SK-N-SH (cell line): ENCODE measurements at regions not wholly inside any gene's neighbourhood (a gene's known extent, or its start where the extent isn't known, plus 50 kb on each side); places are given as distances from the start of the nearest gene placed in this dataset.

Source experiments
- CTCF ChIA-PET: fragments of 300-600, 350-600 bp; formaldehyde crosslinking; extraction: SDS; loops from one replicate; lab custom pipeline; 2021; lab: Yijun Ruan, JAX
- POLR2A ChIA-PET: fragments of 350-600 bp; sonication (Branson Sonifier 250); formaldehyde crosslinking; extraction: SDS; loops from one replicate; lab custom pipeline; 2020; ENCODE audit warnings: antibody characterized with exemption, inconsistent platforms; lab: Yijun Ruan, JAX
- DNase-seq: peaks from one replicate; pipeline ENCODE4 v3.0.0; 2012
- H2AFZ ChIP-seq: fragments of 200-600 bp; sonication (generic); 2 replicates; pipeline ENCODE4 v1.8.1; 2016; ENCODE audit warnings: antibody characterized with exemption, mild to moderate bottlenecking, low read depth
- H3F3A ChIP-seq: fragments of 200-600 bp; sonication (generic); replicated peaks from 2 replicates; pipeline ENCODE3; 2016; ENCODE audit warnings: antibody characterized with exemption, mild to moderate bottlenecking; ENCODE audit not compliant: insufficient read depth
- H3K27ac ChIP-seq, 2 experiments: fragments of 200-500 bp in 1 of 2; fragments of 200-600 bp in 1 of 2; sonication (Bioruptor generic) in 1 of 2; sonication (generic), shearing (Covaris generic) in 1 of 2; 2 replicates each; pipeline versions ENCODE4 v1.5.1 to v1.6.1; 2014 to 2016; ENCODE audit warnings: low read depth in 2 of 2, inconsistent platforms in 1 of 2, low read length in 1 of 2, mild to moderate bottlenecking in 1 of 2, mixed read lengths in 1 of 2
- H3K27me3 ChIP-seq: fragments of 200-600 bp; sonication (generic), shearing (Covaris generic); 2 replicates; pipeline ENCODE4 v1.6.1; 2016; ENCODE audit warnings: mixed run types; ENCODE audit not compliant: insufficient read depth
- H3K36me3 ChIP-seq, 2 experiments: fragments of 200-500 bp in 1 of 2; fragments of 200-600 bp in 1 of 2; sonication (Bioruptor generic) in 1 of 2; sonication (generic) in 1 of 2; replicated peaks in 1 of 2; 2 replicates each; pipeline versions ENCODE3 to v1.5.1; 2014 to 2016; ENCODE audit warnings: low read length in 1 of 2, mild to moderate bottlenecking in 1 of 2; ENCODE audit not compliant: insufficient read depth in 2 of 2, control insufficient read depth in 1 of 2
- H3K4me1 ChIP-seq, 2 experiments: fragments of 200-500 bp in 1 of 2; fragments of 200-600 bp in 1 of 2; sonication (Bioruptor generic) in 1 of 2; sonication (generic), shearing (Covaris generic) in 1 of 2; 2 replicates each; pipeline versions ENCODE4 v1.5.1 to v1.6.1; 2014 to 2016; ENCODE audit warnings: low read depth in 1 of 2, low read length in 1 of 2, mixed run types in 1 of 2; ENCODE audit not compliant: insufficient read depth in 2 of 2, control insufficient read depth in 1 of 2
- H3K4me2 ChIP-seq: fragments of 200-600 bp; sonication (generic), shearing (Covaris generic); 2 replicates; pipeline ENCODE4 v1.6.1; 2017; ENCODE audit warnings: mixed run types
- H3K4me3 ChIP-seq, 2 experiments: fragments of 200-500 bp in 1 of 2; fragments of 200-600 bp in 1 of 2; sonication (Bioruptor generic) in 1 of 2; sonication (generic), shearing (Covaris generic) in 1 of 2; 2 replicates each; pipeline versions ENCODE4 v1.5.1 to v1.8.1; 2014 to 2016; ENCODE audit warnings: low read depth in 2 of 2, inconsistent platforms in 1 of 2, low read length in 1 of 2, mild to moderate bottlenecking in 1 of 2, mixed read lengths in 1 of 2, moderate library complexity in 1 of 2
- H3K79me2 ChIP-seq: fragments of 200-600 bp; sonication (generic); 2 replicates; pipeline ENCODE4 v1.8.1; 2017; ENCODE audit warnings: mild to moderate bottlenecking; ENCODE audit not compliant: insufficient read depth
- H3K9ac ChIP-seq: fragments of 200-600 bp; sonication (generic); 2 replicates; pipeline ENCODE4 v1.6.1; 2017; ENCODE audit warnings: mixed run types
- H3K9me2 ChIP-seq: fragments of 200-600 bp; sonication (generic); 2 replicates; pipeline ENCODE4 v1.6.1; 2017; ENCODE audit warnings: mixed run types
- H3K9me3 ChIP-seq: fragments of 200-600 bp; sonication (generic); 2 replicates; pipeline ENCODE4 v1.6.1; 2017; ENCODE audit warnings: mixed run types, mild to moderate bottlenecking, moderate library complexity
- H4K20me1 ChIP-seq: fragments of 200-600 bp; sonication (generic); 2 replicates; pipeline ENCODE4 v1.6.1; 2017; ENCODE audit warnings: mild to moderate bottlenecking, mixed run types; ENCODE audit not compliant: insufficient read depth
- CHD2 ChIP-seq: fragments of 150-350 bp; IDR thresholded peaks from 2 replicates; pipeline ENCODE4 v1.6.1; 2018; ENCODE audit warnings: low read length; ENCODE audit not compliant: partially characterized antibody
- EP300 ChIP-seq, 2 experiments: IDR thresholded peaks; 2 replicates each; pipeline versions ENCODE4 v1.4.0 to v1.6.1; 2012; ENCODE audit warnings: borderline replicate concordance in 1 of 2, low read depth in 1 of 2, low read length in 1 of 2
- EZH2phosphoT487 ChIP-seq: fragments of 200-600 bp; sonication (generic); IDR thresholded peaks from 2 replicates; pipeline ENCODE4 v1.6.1; 2017; ENCODE audit warnings: low read depth, mixed run types, mild to moderate bottlenecking, antibody characterized with exemption, moderate library complexity, borderline replicate concordance
- FOSL2 ChIP-seq: IDR thresholded peaks from 2 replicates; pipeline ENCODE4 v1.4.0; 2012; ENCODE audit warnings: low read depth, mild to moderate bottlenecking, moderate library complexity, borderline replicate concordance
- FOXJ3 ChIP-seq: sonication (generic); formaldehyde crosslinking; IDR thresholded peaks from 2 replicates; pipeline ENCODE4 v1.5.1; 2020; ENCODE audit warnings: mild to moderate bottlenecking, missing genetic modification reagents
- FOXM1 ChIP-seq: IDR thresholded peaks from 2 replicates; pipeline ENCODE4 v1.4.0; 2012; ENCODE audit warnings: low read depth, mild to moderate bottlenecking
- GABPA ChIP-seq: IDR thresholded peaks from 2 replicates; pipeline ENCODE4 v1.4.0; 2012; ENCODE audit warnings: low read depth, mild to moderate bottlenecking
- GATA2 ChIP-seq: sonication (generic); formaldehyde crosslinking; IDR thresholded peaks from 2 replicates; pipeline ENCODE4 v1.5.0; 2020; ENCODE audit warnings: mild to moderate bottlenecking, missing genetic modification reagents
- IRF3 ChIP-seq: fragments of 150-350 bp; IDR thresholded peaks from 2 replicates; pipeline ENCODE4 v1.6.1; 2016; ENCODE audit warnings: mild to moderate bottlenecking, low read depth, low read length
- JUND ChIP-seq: IDR thresholded peaks from 2 replicates; pipeline ENCODE4 v1.4.0; 2012
- MAX ChIP-seq: IDR thresholded peaks from 2 replicates; pipeline ENCODE4 v1.4.0; 2012; ENCODE audit warnings: low read depth
- MXI1 ChIP-seq: IDR thresholded peaks from 2 replicates; pipeline ENCODE4 v1.6.1; 2012; ENCODE audit warnings: mild to moderate bottlenecking, low read depth, low read length, improper control_type of control experiment
- NRF1 ChIP-seq: IDR thresholded peaks from 2 replicates; pipeline ENCODE4 v1.6.1; 2012; ENCODE audit warnings: low read depth, mild to moderate bottlenecking, low read length
- POLR2AphosphoS5 ChIP-seq: IDR thresholded peaks from 2 replicates; pipeline ENCODE4 v1.6.1; 2012; ENCODE audit warnings: low read depth, low read length
- RAD21 ChIP-seq: IDR thresholded peaks from 2 replicates; pipeline ENCODE4 v1.6.1; 2012; ENCODE audit warnings: mild to moderate bottlenecking, low read length
- RXRA ChIP-seq: IDR thresholded peaks from 2 replicates; pipeline ENCODE4 v1.4.0; 2012; ENCODE audit warnings: low read depth, mild to moderate bottlenecking, borderline replicate concordance
- TAF1 ChIP-seq: IDR thresholded peaks from 2 replicates; pipeline ENCODE4 v1.6.1; 2012; ENCODE audit warnings: low read depth, mild to moderate bottlenecking, low read length, moderate library complexity, borderline replicate concordance
- TCF12 ChIP-seq: IDR thresholded peaks from 2 replicates; pipeline ENCODE4 v1.4.0; 2012
- TEAD4 ChIP-seq: IDR thresholded peaks from 2 replicates; pipeline ENCODE4 v1.4.0; 2012; ENCODE audit warnings: mild to moderate bottlenecking, borderline replicate concordance; ENCODE audit not compliant: insufficient read depth
- USF1 ChIP-seq: IDR thresholded peaks from 2 replicates; pipeline ENCODE4 v1.4.0; 2012; ENCODE audit warnings: low read depth, borderline replicate concordance
- YY1 ChIP-seq: IDR thresholded peaks from 2 replicates; pipeline ENCODE4 v1.4.0; 2012; ENCODE audit warnings: low read depth, mild to moderate bottlenecking
- WGBS: methylation state at CpG from one replicate; pipeline ENCODE4 v1.1.6; 2017; ENCODE audit warnings: low lambda C conversion rate; 5-methylcytosine and 5-hydroxymethylcytosine counted together

- Histone ChIP-seq H3K9ac (no peak overlapping the region), H3K4me2 (no peak overlapping the region), H3K9me2 (no peaks in the 10 kb centered on the region), H4K20me1 (no peaks in the 10 kb centered on the region), H3F3A (no peaks in the 10 kb centered on the region), H3K79me2 (no peaks in the 10 kb centered on the region), H3K36me3 (no peaks in the 10 kb centered on the region), H2AFZ (no peak overlapping the region), H3K4me3 (no peak overlapping the region), H3K4me1 (no peaks in the 10 kb centered on the region), H3K27ac (no peak overlapping the region), H3K9me3 (no peaks in the 10 kb centered on the region), H3K27me3 (no peaks in the 10 kb centered on the region)
- ChIA-PET POLR2A (no interaction called here), CTCF (no interaction called here)
- no peak for TF ChIP-seq TCF12
- no peak for TF ChIP-seq EP300 (IDR thresholded peaks at IDR 0.05; ENCODE audit: borderline replicate concordance in 1 of 2, low read depth in 1 of 2, low read length in 1 of 2)
- no peak for TF ChIP-seq GABPA
- no peak for TF ChIP-seq GATA2 (CRISPR knock-in tag)
- no peak for TF ChIP-seq FOSL2
- no peak for TF ChIP-seq IRF3
- no peak for TF ChIP-seq EZH2phosphoT487
- TF ChIP-seq YY1 = no peak
- TF ChIP-seq MAX = no peak
- no peak for TF ChIP-seq TAF1
- TF ChIP-seq POLR2AphosphoS5 = no peak
- TF ChIP-seq TEAD4 = no peak
- WGBS = 18% methylated on average over 3 of the region's 3 CpGs
- DNase-seq = no peak
Measured at GRCh38 chr6:49257549-49257948, 205.5 kb downstream of the MMUT start.

- ChIA-PET CTCF (no interaction called here), POLR2A (no interaction called here)
- no peak for TF ChIP-seq RAD21
- TF ChIP-seq FOXM1 = no peak
- TF ChIP-seq FOXJ3 (CRISPR knock-in tag) = no peak
- TF ChIP-seq GABPA = no peak
- no peak for TF ChIP-seq MXI1
- no peak for TF ChIP-seq TCF12
- no peak for TF ChIP-seq RXRA
- TF ChIP-seq JUND = no peak
- no peak for TF ChIP-seq NRF1
- TF ChIP-seq USF1 = no peak
- TF ChIP-seq TAF1 = no peak
- TF ChIP-seq CHD2 = no peak
- H3K4me3 ChIP-seq = no peak overlapping the region
- no peak overlapping the region for H3K9ac ChIP-seq
- no peak overlapping the region for H2AFZ ChIP-seq
- H3K9me2 ChIP-seq = no peaks in the 10 kb centered on the region
- no peaks in the 10 kb centered on the region for H3K79me2 ChIP-seq
- H3K36me3 ChIP-seq = no peaks in the 10 kb centered on the region
- no peaks in the 10 kb centered on the region for H3F3A ChIP-seq
- WGBS = 40% methylated on average over 3 of the region's 3 CpGs
- H3K27me3 ChIP-seq = no peaks in the 10 kb centered on the region
- H4K20me1 ChIP-seq = no peaks in the 10 kb centered on the region
- no peak overlapping the region for H3K4me2 ChIP-seq
- H3K9me3 ChIP-seq = no peaks in the 10 kb centered on the region
- no peaks in the 10 kb centered on the region for H3K4me1 ChIP-seq
- no peak for DNase-seq
- no peak overlapping the region for H3K27ac ChIP-seq
Measured at GRCh38 chr6:49255335-49255734, 207.7 kb downstream of the MMUT start.
